NCI-H128 (cell line): ENCODE measurements at regions not wholly inside any gene's neighbourhood (a gene's known extent, or its start where the extent isn't known, plus 50 kb on each side); places are given as distances from the start of the nearest gene placed in this dataset.
"Not testable (repeated sequence)": the region's sequence is repeated elsewhere in the genome, so short reads cannot be mapped to it uniquely, and the experiment has no call there.

ENCODE experiments used
- DNase-seq: peaks from one replicate; lab custom pipeline; 2025; ENCODE audit not compliant: unreplicated experiment; lab: John Stamatoyannopoulos, UW

GRCh38 chr4:116180157-116180601, 905.2 kb downstream of the TRAM1L1 start:
- DNase-seq, result no peak

- not testable (repeated sequence) for DNase-seq
Measured at GRCh38 chr4:116151371-116151770, 934.0 kb downstream of the TRAM1L1 start.

GRCh38 chr4:116150152-116150551, 935.2 kb downstream of the TRAM1L1 start:
- no peak for DNase-seq

- DNase-seq, result no peak
Measured at GRCh38 chr4:116143198-116143597, 942.2 kb downstream of the TRAM1L1 start.

- no peak for DNase-seq
Measured at GRCh38 chr4:116132946-116133345, 952.4 kb downstream of the TRAM1L1 start.

GRCh38 chr4:116126794-116127193, 958.6 kb downstream of the TRAM1L1 start:
- no peak for DNase-seq

- no peak for DNase-seq
Measured at GRCh38 chr4:116122124-116122523, 963.3 kb downstream of the TRAM1L1 start.

GRCh38 chr4:116118221-116118620, 967.2 kb downstream of the TRAM1L1 start:
- DNase-seq, result no peak

- not testable (repeated sequence) for DNase-seq
Measured at GRCh38 chr4:116112861-116113260, 972.5 kb downstream of the TRAM1L1 start.

- no peak for DNase-seq
Measured at GRCh38 chr4:116110713-116111112, 974.7 kb downstream of the TRAM1L1 start.

GRCh38 chr4:116108606-116109005, 976.8 kb downstream of the TRAM1L1 start:
- no peak for DNase-seq

- DNase-seq, result no peak
Measured at GRCh38 chr4:116101321-116101720, 984.1 kb downstream of the TRAM1L1 start.

- no peak for DNase-seq
Measured at GRCh38 chr4:116099596-116099995, 985.8 kb downstream of the TRAM1L1 start.

- DNase-seq, result not testable (repeated sequence)
Measured at GRCh38 chr4:116097353-116097752, 983.9 kb upstream of the NDST4 start.

GRCh38 chr4:116092961-116093360, 979.5 kb upstream of the NDST4 start:
- no peak for DNase-seq

- DNase-seq, result no peak
Measured at GRCh38 chr4:116088771-116089170, 975.4 kb upstream of the NDST4 start.

GRCh38 chr4:116082808-116083366, 969.5 kb upstream of the NDST4 start:
- no peak for DNase-seq

- no peak for DNase-seq
Measured at GRCh38 chr4:116073051-116073450, 959.6 kb upstream of the NDST4 start.

GRCh38 chr4:116070283-116070682, 956.9 kb upstream of the NDST4 start:
- no peak for DNase-seq

GRCh38 chr4:116066711-116067245, 953.4 kb upstream of the NDST4 start:
- DNase-seq, result no peak

- no peak for DNase-seq
Measured at GRCh38 chr4:116064331-116064730, 950.9 kb upstream of the NDST4 start.

GRCh38 chr4:116059361-116059760, 945.9 kb upstream of the NDST4 start:
- DNase-seq, result no peak

GRCh38 chr4:116058129-116058528, 944.7 kb upstream of the NDST4 start:
- DNase-seq, result no peak
